WTC11 (cell line): ENCODE measurements at regions not wholly inside any gene's neighbourhood (a gene's known extent, or its start where the extent isn't known, plus 50 kb on each side); places are given as distances from the start of the nearest gene placed in this dataset.
"Not testable (repeated sequence)": the region's sequence is repeated elsewhere in the genome, so short reads cannot be mapped to it uniquely, and the experiment has no call there.

Source experiments
- ATAC-seq: fragments of 200-7000 bp; cut with Tn5 transposase; 2 replicates; pipeline ENCODE4 v1.10.0; 2021; ENCODE audit warnings: mild to moderate bottlenecking, moderate library complexity
- CTCF ChIA-PET: fragments of 300-600 bp; sonication (Branson Sonifier 250); formaldehyde crosslinking; loops from one replicate; lab custom pipeline; 2021; ENCODE audit warnings: antibody characterized with exemption; lab: Charles Lee
- POLR2A ChIA-PET: fragments of 350-600 bp; sonication (Branson Sonifier 250); formaldehyde crosslinking; loops from one replicate; lab custom pipeline; 2021; ENCODE audit warnings: antibody characterized with exemption; lab: Charles Lee
- DNase-seq: peaks from one replicate; pipeline ENCODE4 v3.0.0; 2021; ENCODE audit warnings: low spot score
- H3K27ac Mint-ChIP-seq: 2 replicates; pipeline ENCODE4 v1.8.0; 2021; ENCODE audit warnings: mixed read lengths
- H3K27me3 Mint-ChIP-seq: 2 replicates; pipeline ENCODE4 v1.8.0; 2021; ENCODE audit warnings: low read depth, mild to moderate bottlenecking, moderate library complexity, mixed read lengths
- H3K36me3 Mint-ChIP-seq: 2 replicates; pipeline ENCODE4 v1.8.0; 2021; ENCODE audit warnings: mixed read lengths
- H3K4me1 Mint-ChIP-seq: 2 replicates; pipeline ENCODE4 v1.8.0; 2022; ENCODE audit warnings: mixed read lengths
- H3K4me3 Mint-ChIP-seq: 2 replicates; pipeline ENCODE4 v1.8.0; 2021; ENCODE audit warnings: mild to moderate bottlenecking, moderate library complexity, mixed read lengths
- H3K9me3 Mint-ChIP-seq: 2 replicates; pipeline ENCODE4 v1.8.0; 2021; ENCODE audit warnings: mixed read lengths
- ELF4 ChIP-seq: sonication (generic); formaldehyde crosslinking; IDR thresholded peaks from 2 replicates; pipeline ENCODE4 v1.8.1; 2022; ENCODE audit warnings: low read depth, mild to moderate bottlenecking, moderate library complexity, missing genetic modification reagents
- EMX1 ChIP-seq: fragments of 250-450 bp; sonication (Bioruptor Pico); IDR thresholded peaks from 2 replicates; pipeline ENCODE4 v1.8.0; 2021; ENCODE audit warnings: mild to moderate bottlenecking
- GRHL2 ChIP-seq: fragments of 250-450 bp; sonication (Bioruptor Pico); IDR thresholded peaks from 2 replicates; pipeline ENCODE4 v1.8.0; 2022; ENCODE audit warnings: mild to moderate bottlenecking, moderate library complexity; ENCODE audit not compliant: insufficient replicate concordance, severe bottlenecking
- GTF2I ChIP-seq: fragments of 250-450 bp; sonication (Bioruptor Pico); conservative IDR thresholded peaks from 2 replicates; pipeline ENCODE4 v1.4.0; 2021; ENCODE audit warnings: mild to moderate bottlenecking
- IRF2 ChIP-seq: sonication (generic); formaldehyde crosslinking; IDR thresholded peaks from 2 replicates; pipeline ENCODE4 v1.8.0; 2022; ENCODE audit warnings: low read depth, missing genetic modification reagents, borderline replicate concordance
- OVOL2 ChIP-seq: fragments of 250-450 bp; sonication (Bioruptor Pico); IDR thresholded peaks from 2 replicates; pipeline ENCODE4 v1.9.0; 2021; ENCODE audit warnings: mild to moderate bottlenecking, borderline replicate concordance
- TCF7 ChIP-seq: sonication (generic); formaldehyde crosslinking; IDR thresholded peaks from 2 replicates; pipeline ENCODE4 v1.8.0; 2022; ENCODE audit warnings: mild to moderate bottlenecking, low read depth, missing genetic modification reagents, moderate library complexity
- TEAD4 ChIP-seq: sonication (generic); formaldehyde crosslinking; IDR thresholded peaks from 2 replicates; pipeline ENCODE4 v1.8.0; 2022; ENCODE audit warnings: mild to moderate bottlenecking, missing genetic modification reagents
- ZNF317 ChIP-seq: sonication (generic); formaldehyde crosslinking; IDR thresholded peaks from 2 replicates; pipeline ENCODE4 v1.8.1; 2023; ENCODE audit warnings: low read depth, mild to moderate bottlenecking, moderate library complexity, missing genetic modification reagents, borderline replicate concordance
- ZNF396 ChIP-seq: fragments of 250-450 bp; sonication (Bioruptor Pico); IDR thresholded peaks from 2 replicates; pipeline ENCODE4 v1.8.0; 2021; ENCODE audit warnings: mild to moderate bottlenecking, moderate library complexity, borderline replicate concordance
- ZNF671 ChIP-seq: fragments of 250-450 bp; sonication (Bioruptor Pico); IDR thresholded peaks from 2 replicates; pipeline ENCODE4 v1.8.0; 2021; ENCODE audit warnings: mild to moderate bottlenecking
- TF ChIP-seq, protein P1 (sequence below): sonication (generic); formaldehyde crosslinking; IDR thresholded peaks from 2 replicates; pipeline ENCODE4 v1.8.0; 2023; ENCODE audit warnings: missing genetic modification reagents, mild to moderate bottlenecking, borderline replicate concordance
- TF ChIP-seq, protein P2 (sequence below): sonication (generic); formaldehyde crosslinking; IDR thresholded peaks from 2 replicates; pipeline ENCODE4 v1.8.1; 2022; ENCODE audit warnings: mild to moderate bottlenecking, moderate library complexity, missing genetic modification reagents
- TF ChIP-seq, protein P3 (sequence below): sonication (generic); formaldehyde crosslinking; IDR thresholded peaks from 2 replicates; pipeline ENCODE4 v1.8.1; 2023; ENCODE audit warnings: mild to moderate bottlenecking, missing genetic modification reagents, moderate library complexity
- TF ChIP-seq, protein P4 (sequence below): sonication (generic); formaldehyde crosslinking; IDR thresholded peaks from 2 replicates; pipeline ENCODE4 v1.8.0; 2022; ENCODE audit warnings: mild to moderate bottlenecking, missing genetic modification reagents
- TF ChIP-seq, protein P5 (sequence below): fragments of 250-450 bp; sonication (Bioruptor Pico); IDR thresholded peaks from 2 replicates; pipeline ENCODE4 v1.9.0; 2021; ENCODE audit warnings: mild to moderate bottlenecking
- TF ChIP-seq, protein P6 (sequence below): sonication (generic); formaldehyde crosslinking; IDR thresholded peaks from 2 replicates; pipeline ENCODE4 v1.8.1; 2022; ENCODE audit warnings: missing genetic modification reagents, borderline replicate concordance
- TF ChIP-seq, protein P7 (sequence below): fragments of 200-600 bp; IDR thresholded peaks from 2 replicates; pipeline ENCODE4 v1.8.0; 2022; ENCODE audit warnings: antibody characterized with exemption
- TF ChIP-seq, protein P8 (sequence below): sonication (generic); formaldehyde crosslinking; IDR thresholded peaks from 2 replicates; pipeline ENCODE4 v1.8.1; 2022; ENCODE audit warnings: low read depth, mild to moderate bottlenecking, moderate library complexity, missing genetic modification reagents, borderline replicate concordance
- TF ChIP-seq, protein P9 (sequence below): sonication (generic); formaldehyde crosslinking; conservative IDR thresholded peaks from 2 replicates; pipeline ENCODE4 v1.8.1; 2022; ENCODE audit warnings: mild to moderate bottlenecking, missing genetic modification reagents

DNA sequence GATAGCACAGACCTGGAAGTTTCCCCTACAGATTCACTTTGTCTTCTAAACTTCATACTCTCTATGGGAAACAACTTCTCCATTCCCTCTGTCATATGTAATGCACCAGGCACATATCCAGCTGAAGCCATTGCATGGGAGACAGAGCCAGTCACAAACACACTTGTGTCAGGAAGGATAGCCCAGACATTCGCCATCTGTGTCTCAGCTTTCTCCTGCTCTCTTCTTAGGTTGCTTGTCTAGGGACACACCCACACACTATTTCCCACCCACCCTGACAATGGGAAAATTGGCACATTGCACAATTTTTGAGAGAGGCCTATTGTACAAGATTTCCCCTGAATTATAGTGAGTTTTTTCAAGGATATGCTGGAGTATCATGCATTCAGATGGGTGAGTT is 158.4 kb upstream of the MPDZ start (continued):
- TF ChIP-seq, protein P1, sequence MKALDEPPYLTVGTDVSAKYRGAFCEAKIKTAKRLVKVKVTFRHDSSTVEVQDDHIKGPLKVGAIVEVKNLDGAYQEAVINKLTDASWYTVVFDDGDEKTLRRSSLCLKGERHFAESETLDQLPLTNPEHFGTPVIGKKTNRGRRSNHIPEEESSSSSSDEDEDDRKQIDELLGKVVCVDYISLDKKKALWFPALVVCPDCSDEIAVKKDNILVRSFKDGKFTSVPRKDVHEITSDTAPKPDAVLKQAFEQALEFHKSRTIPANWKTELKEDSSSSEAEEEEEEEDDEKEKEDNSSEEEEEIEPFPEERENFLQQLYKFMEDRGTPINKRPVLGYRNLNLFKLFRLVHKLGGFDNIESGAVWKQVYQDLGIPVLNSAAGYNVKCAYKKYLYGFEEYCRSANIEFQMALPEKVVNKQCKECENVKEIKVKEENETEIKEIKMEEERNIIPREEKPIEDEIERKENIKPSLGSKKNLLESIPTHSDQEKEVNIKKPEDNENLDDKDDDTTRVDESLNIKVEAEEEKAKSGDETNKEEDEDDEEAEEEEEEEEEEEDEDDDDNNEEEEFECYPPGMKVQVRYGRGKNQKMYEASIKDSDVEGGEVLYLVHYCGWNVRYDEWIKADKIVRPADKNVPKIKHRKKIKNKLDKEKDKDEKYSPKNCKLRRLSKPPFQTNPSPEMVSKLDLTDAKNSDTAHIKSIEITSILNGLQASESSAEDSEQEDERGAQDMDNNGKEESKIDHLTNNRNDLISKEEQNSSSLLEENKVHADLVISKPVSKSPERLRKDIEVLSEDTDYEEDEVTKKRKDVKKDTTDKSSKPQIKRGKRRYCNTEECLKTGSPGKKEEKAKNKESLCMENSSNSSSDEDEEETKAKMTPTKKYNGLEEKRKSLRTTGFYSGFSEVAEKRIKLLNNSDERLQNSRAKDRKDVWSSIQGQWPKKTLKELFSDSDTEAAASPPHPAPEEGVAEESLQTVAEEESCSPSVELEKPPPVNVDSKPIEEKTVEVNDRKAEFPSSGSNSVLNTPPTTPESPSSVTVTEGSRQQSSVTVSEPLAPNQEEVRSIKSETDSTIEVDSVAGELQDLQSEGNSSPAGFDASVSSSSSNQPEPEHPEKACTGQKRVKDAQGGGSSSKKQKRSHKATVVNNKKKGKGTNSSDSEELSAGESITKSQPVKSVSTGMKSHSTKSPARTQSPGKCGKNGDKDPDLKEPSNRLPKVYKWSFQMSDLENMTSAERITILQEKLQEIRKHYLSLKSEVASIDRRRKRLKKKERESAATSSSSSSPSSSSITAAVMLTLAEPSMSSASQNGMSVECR (CRISPR knock-in tag), result no peak
- TF ChIP-seq, protein P2, sequence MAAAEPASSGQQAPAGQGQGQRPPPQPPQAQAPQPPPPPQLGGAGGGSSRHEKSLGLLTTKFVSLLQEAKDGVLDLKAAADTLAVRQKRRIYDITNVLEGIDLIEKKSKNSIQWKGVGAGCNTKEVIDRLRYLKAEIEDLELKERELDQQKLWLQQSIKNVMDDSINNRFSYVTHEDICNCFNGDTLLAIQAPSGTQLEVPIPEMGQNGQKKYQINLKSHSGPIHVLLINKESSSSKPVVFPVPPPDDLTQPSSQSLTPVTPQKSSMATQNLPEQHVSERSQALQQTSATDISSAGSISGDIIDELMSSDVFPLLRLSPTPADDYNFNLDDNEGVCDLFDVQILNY (CRISPR knock-in tag), result no peak
- no peak for TF ChIP-seq OVOL2 (CRISPR knock-in tag)
- TF ChIP-seq, protein P3, sequence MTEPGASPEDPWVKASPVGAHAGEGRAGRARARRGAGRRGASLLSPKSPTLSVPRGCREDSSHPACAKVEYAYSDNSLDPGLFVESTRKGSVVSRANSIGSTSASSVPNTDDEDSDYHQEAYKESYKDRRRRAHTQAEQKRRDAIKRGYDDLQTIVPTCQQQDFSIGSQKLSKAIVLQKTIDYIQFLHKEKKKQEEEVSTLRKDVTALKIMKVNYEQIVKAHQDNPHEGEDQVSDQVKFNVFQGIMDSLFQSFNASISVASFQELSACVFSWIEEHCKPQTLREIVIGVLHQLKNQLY (CRISPR knock-in tag), result no peak

DNA sequence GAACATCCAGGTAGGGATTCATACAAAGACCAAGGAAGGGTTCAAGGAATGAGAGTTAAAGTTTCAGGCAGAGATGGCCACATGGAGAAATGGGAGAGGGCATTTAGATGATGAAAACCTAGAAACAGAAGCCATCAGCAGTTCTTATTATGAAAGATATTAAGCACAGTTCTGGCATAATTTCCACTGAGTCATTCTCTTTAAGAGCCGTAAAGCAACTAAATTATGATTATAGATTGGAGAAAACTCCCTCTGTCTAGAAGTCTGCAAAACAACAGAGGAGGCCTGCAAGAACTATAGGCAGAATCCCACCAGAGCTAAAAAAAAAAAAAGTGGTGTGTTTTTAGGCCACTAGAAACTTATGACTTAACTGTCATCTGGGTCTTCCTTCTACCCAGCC is 157.1 kb upstream of the MPDZ start:
- no peak overlapping the region for H3K27ac Mint-ChIP-seq
- H3K9me3 Mint-ChIP-seq, result no peaks in the 10 kb centered on the region; the same call in 1 of the 2 replicates
- TF ChIP-seq, protein P4, sequence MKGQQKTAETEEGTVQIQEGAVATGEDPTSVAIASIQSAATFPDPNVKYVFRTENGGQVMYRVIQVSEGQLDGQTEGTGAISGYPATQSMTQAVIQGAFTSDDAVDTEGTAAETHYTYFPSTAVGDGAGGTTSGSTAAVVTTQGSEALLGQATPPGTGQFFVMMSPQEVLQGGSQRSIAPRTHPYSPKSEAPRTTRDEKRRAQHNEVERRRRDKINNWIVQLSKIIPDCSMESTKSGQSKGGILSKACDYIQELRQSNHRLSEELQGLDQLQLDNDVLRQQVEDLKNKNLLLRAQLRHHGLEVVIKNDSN (CRISPR knock-in tag), result no peak
- TF ChIP-seq ZNF317 (CRISPR knock-in tag), result no peak
- TF ChIP-seq, protein P5, sequence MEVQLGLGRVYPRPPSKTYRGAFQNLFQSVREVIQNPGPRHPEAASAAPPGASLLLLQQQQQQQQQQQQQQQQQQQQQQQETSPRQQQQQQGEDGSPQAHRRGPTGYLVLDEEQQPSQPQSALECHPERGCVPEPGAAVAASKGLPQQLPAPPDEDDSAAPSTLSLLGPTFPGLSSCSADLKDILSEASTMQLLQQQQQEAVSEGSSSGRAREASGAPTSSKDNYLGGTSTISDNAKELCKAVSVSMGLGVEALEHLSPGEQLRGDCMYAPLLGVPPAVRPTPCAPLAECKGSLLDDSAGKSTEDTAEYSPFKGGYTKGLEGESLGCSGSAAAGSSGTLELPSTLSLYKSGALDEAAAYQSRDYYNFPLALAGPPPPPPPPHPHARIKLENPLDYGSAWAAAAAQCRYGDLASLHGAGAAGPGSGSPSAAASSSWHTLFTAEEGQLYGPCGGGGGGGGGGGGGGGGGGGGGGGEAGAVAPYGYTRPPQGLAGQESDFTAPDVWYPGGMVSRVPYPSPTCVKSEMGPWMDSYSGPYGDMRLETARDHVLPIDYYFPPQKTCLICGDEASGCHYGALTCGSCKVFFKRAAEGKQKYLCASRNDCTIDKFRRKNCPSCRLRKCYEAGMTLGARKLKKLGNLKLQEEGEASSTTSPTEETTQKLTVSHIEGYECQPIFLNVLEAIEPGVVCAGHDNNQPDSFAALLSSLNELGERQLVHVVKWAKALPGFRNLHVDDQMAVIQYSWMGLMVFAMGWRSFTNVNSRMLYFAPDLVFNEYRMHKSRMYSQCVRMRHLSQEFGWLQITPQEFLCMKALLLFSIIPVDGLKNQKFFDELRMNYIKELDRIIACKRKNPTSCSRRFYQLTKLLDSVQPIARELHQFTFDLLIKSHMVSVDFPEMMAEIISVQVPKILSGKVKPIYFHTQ (CRISPR knock-in tag), result no peak
- no peak for TF ChIP-seq ZNF671 (CRISPR knock-in tag)
- TF ChIP-seq, protein P6, sequence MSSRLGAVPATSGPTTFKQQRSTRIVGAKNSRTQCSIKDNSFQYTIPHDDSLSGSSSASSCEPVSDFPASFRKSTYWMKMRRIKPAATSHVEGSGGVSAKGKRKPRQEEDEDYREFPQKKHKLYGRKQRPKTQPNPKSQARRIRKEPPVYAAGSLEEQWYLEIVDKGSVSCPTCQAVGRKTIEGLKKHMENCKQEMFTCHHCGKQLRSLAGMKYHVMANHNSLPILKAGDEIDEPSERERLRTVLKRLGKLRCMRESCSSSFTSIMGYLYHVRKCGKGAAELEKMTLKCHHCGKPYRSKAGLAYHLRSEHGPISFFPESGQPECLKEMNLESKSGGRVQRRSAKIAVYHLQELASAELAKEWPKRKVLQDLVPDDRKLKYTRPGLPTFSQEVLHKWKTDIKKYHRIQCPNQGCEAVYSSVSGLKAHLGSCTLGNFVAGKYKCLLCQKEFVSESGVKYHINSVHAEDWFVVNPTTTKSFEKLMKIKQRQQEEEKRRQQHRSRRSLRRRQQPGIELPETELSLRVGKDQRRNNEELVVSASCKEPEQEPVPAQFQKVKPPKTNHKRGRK (CRISPR knock-in tag), result no peak
- no peak for TF ChIP-seq GTF2I (CRISPR knock-in tag)
- TF ChIP-seq ZNF396 (CRISPR knock-in tag), result no peak
- TF ChIP-seq GRHL2 (CRISPR knock-in tag), result no peak
- TF ChIP-seq TCF7 (CRISPR knock-in tag), result no peak
- TF ChIP-seq, protein P7, sequence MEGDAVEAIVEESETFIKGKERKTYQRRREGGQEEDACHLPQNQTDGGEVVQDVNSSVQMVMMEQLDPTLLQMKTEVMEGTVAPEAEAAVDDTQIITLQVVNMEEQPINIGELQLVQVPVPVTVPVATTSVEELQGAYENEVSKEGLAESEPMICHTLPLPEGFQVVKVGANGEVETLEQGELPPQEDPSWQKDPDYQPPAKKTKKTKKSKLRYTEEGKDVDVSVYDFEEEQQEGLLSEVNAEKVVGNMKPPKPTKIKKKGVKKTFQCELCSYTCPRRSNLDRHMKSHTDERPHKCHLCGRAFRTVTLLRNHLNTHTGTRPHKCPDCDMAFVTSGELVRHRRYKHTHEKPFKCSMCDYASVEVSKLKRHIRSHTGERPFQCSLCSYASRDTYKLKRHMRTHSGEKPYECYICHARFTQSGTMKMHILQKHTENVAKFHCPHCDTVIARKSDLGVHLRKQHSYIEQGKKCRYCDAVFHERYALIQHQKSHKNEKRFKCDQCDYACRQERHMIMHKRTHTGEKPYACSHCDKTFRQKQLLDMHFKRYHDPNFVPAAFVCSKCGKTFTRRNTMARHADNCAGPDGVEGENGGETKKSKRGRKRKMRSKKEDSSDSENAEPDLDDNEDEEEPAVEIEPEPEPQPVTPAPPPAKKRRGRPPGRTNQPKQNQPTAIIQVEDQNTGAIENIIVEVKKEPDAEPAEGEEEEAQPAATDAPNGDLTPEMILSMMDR, result no peak
- TF ChIP-seq ELF4 (CRISPR knock-in tag), result no peak
- TF ChIP-seq IRF2, result no peak
- no peak for TF ChIP-seq TEAD4 (CRISPR knock-in tag)
- TF ChIP-seq, protein P8, sequence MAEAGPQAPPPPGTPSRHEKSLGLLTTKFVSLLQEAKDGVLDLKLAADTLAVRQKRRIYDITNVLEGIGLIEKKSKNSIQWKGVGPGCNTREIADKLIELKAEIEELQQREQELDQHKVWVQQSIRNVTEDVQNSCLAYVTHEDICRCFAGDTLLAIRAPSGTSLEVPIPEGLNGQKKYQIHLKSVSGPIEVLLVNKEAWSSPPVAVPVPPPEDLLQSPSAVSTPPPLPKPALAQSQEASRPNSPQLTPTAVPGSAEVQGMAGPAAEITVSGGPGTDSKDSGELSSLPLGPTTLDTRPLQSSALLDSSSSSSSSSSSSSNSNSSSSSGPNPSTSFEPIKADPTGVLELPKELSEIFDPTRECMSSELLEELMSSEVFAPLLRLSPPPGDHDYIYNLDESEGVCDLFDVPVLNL, result no peak
- TF ChIP-seq EMX1 (CRISPR knock-in tag), result no peak
- TF ChIP-seq, protein P9, sequence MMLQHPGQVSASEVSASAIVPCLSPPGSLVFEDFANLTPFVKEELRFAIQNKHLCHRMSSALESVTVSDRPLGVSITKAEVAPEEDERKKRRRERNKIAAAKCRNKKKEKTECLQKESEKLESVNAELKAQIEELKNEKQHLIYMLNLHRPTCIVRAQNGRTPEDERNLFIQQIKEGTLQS (CRISPR knock-in tag), result no peak
- ATAC-seq, result no peak
- H3K4me1 Mint-ChIP-seq, result peaks cover 12% of the 10 kb centered on the region
- H3K4me3 Mint-ChIP-seq, result no peak overlapping the region
- ChIA-PET POLR2A (no interaction called here), CTCF (no interaction called here)
- no peaks in the 10 kb centered on the region for H3K27me3 Mint-ChIP-seq
- no peaks in the 10 kb centered on the region for H3K36me3 Mint-ChIP-seq
- no peak for DNase-seq

DNA sequence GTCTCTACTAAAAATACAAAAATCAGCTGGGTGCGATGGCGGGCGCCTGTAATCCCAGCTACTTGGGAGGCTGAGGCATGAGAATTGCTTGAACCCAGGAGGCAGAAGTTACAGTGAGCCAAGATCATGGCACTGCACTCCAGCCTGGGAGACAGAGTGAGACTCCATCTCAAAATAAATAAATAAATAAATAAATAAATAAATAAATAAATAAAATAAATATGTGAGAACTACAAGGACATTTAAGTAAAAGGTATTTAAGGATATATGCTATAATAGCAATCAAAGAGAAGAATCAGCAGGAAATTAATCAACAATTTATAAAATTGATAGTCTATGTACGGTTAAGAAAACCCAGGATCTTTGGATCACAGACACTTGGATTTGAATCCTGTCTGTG is 154.0 kb upstream of the MPDZ start:
- H3K4me3 Mint-ChIP-seq, ATAC-seq, DNase-seq, CTCF ChIA-PET, POLR2A ChIA-PET, H3K9me3 Mint-ChIP-seq, H3K36me3 Mint-ChIP-seq, H3K27ac Mint-ChIP-seq, H3K27me3 Mint-ChIP-seq: not testable (repeated sequence)
- peaks cover 41% of the 10 kb centered on the region for H3K4me1 Mint-ChIP-seq
